ENCODE measurements at regions not wholly inside any gene's neighbourhood (a gene's known extent, or its start where the extent isn't known, plus 50 kb on each side); places are given as distances from the start of the nearest gene placed in this dataset.

DNA sequence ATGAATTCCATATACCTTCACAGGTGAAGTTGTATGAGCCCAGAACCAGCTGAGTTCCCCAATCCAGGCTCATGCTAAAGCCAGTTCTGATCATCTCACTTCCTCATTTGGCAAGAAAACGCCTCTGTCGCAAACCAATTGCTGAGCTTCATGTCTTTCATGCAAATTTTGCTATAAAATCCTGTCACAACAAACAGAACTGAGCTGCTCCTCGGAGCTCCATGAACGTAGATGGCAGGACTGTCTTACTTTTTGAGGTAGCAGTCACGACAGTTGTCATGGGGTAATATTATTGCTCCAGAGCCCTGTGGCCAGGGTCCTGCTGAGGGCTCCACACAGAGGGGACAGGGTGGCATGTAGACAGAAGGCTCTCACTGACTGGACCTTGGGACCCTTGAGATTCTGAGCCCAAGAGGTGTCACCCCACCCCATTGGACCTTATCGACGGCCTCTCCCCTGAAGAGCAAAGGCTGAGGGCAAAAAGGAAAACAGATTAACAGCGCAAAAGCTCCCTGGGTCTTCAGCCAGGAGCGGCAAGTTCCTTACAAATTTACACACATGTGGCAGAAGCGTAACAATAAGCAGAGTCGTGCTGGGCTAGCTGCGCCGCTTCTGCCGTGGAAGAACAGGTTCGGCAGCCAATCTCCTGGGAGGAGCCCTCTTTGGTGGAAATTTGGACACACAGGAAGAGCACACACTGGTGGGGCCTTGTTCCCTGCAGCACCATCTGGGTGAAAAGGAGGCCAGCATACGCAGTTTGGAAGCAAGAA lies 249.2 kb downstream of the OPA1 start:
- TF ChIP-seq POLR2A (IDR thresholded peaks at IDR 0.05) (no peak), CTCF (IDR thresholded peaks at IDR 0.05) (no peak)

Measured in adrenal gland (tissue), 5 donors.